Dedifferentiated amniotic fluid mesenchymal stem cell (primary cell): ENCODE measurements at regions not wholly inside any gene's neighbourhood (a gene's known extent, or its start where the extent isn't known, plus 50 kb on each side); places are given as distances from the start of the nearest gene placed in this dataset.

Source experiments
- DNase-seq: peaks from one replicate; pipeline ENCODE4 v3.0.0-alpha.2; 2016; ENCODE audit errors: extremely low spot score

DNA sequence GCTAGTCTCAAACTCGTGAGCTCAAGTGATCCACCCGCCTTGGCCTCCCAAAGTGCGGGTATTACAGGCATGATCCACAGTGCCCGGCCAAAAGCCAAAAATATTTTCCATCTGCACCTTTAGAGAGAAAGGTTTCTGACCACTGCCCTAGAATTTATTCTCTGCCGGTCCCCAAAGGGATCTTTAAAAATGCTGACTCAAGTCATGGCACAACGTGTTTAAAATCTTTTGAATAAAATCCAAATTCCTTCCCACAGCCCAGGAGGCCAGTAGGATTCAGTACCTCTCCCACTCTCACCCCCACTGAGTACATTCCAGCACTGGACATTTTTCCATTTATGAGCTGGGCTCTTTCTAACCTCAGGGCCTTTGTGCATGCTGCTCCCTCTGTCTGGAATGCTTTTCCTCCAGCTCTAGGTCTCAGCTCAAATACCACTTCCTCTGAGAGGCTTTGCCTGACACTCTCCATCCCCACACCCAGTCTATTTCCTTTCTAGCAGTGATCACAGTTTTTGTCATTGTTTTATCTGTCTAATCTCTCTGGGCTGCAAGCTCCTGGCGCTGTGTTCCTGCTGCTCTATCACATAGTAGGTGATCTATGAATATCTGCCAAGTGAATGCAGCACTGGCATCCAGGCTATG lies 502.9 kb downstream of the SHQ1 start:
- no peak for DNase-seq

DNA sequence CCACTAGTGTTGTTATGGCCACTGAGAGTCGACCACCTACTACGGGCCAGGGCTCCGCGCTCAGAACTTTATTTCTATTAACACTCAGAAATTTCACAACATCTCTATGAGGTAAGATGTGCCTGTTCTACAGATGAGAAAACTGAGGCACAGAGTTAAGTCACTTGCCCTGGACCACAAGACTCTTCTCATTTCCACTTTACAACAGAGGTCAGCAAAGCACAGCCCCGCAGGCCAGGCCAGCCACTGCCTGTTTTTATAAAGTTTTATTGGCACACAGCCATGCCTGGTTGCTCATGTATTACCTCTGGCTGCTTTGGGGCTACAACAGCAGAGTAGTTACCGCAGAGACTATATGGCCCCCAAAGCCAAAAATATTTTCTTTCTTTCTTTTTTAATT lies 503.6 kb downstream of the SHQ1 start:
- no peak for DNase-seq

DNA sequence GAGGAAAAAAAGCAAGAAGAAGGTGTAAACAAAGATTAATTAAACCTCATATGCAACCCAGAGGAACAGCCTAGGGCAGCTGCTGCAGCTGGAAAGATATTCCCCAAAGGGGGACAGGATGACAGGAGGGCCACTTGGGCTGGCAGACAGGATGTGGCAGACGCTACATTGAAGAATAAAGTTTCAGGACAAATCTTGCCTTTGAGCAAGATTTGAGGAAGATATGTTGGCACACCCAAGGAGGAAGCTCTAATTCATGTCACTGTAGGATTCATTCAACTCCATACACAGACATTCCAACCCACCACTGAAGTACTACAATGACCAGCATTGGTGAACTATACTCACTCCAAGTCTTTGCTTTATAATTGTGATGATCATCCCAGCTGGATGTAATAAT lies 504.0 kb downstream of the SHQ1 start:
- DNase-seq: no peak

DNA sequence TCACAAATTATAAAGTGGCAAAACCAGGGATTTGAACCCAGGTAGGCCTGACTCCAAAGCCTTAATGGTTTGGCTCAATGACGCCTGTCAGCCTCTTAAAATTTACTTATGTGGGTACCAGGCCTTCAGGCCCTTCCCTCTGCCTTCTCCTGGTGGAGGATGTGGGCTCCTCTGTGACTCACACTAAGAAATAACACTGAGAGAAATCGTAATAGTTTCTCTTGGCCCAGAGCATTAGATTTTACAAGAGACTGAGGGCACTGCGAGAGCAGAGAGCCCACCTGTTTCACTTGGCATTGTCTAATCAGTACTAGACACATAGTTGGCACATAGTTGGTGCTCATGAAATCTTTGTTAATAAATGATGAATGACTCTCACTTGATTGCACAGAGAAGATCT lies 505.2 kb downstream of the SHQ1 start:
- no peak for DNase-seq

DNA sequence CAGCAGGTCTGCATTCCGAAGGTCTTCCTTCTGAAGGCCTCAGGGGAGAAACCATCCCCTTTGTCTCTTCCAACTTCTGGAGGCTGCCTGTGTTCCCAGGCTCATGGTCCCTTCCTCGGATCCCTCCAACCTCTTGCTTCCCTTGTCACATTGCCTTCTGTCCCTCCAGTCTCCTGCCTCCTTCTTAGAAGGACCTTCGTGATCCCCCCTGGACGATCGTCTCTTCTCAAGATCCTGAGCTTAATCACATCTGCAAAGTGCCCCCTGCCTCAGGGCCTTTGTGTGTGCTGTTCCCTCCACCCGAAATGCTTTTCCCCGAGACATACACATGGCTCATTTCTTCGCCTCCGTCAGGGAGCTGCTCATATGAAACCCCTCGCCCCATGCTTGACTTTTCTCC lies 505.8 kb downstream of the SHQ1 start:
- no peak for DNase-seq

DNA sequence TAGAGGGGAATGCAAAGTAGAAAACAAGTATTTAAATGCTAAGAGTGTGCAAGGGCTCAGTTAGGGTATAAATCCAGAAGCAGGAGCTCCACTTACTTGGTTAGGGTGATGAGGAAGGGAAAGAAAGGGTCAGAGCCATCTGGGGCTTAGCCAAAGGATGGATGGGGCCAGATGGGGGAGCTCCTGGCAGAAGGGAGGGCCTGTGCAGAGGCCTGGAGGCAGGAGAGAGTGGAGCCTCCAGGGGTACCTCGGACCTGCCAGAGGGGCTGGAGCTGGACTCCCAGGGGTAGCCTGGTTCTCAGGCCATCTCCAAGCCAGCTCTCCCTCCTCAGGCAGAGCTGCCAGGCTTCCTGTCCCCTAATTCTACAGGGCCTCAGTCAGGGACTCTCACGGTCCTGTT lies 506.3 kb downstream of the SHQ1 start:
- no peak for DNase-seq

DNA sequence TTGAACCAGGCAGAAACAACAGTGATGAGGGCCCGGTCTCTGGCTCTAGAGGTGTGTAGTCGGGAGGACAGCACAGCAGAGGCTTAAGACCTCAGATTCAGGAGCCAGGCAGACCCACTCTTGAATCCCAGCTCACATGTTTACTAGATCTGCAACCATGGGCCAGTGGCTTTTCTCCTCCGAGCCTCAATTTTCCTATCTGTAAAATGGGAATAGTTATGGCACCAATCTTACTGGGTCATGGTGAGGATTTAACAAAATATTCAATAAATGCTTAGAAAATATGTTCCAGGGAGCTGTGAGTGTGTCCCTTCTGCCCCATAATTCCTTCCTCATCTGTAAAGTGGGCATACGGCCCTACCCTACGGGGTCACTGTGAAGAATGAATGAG lies 506.9 kb downstream of the SHQ1 start:
- no peak for DNase-seq

DNA sequence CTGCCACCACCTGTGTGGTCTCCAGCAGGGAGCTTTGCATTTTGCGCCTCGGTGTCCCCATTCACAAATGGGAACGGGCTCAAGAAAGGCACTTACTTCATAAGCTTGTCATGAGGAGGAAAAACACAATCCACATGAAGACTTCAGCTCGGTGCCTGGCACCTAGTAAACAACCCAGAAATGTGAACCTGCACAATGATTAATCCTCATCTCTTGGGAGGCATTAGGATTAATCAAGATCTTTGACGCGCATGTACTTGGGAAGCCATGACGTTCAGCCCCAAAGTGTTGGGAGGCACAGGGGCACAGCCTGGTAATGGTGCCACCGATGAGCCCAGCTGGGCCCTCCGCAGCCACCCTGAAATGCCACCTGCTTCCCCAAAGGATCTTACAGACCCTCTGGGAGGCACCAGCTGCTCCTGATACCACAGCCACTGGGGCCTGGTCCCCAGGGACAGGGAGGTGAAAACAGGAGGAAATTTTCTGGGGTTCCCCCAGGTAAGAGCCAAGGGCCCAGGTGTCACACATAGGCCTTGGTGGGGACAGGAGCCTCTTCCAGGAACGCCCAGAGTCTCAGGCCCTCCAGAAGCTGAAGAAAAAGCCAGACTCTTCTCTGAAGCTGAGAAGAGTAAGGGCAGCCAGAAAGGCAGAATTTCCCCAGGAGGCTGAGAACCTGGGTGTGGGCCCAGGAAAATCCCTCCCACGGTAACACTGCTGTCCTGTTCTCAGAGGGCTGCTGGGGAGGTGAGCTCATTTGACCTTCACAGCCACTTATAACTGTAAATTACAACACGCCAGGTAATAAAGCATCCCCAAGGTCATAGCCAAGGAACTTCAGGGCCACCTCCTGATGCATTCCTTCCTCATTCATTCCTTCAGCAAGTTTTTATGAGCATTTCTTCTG lies 507.5 kb downstream of the SHQ1 start:
- DNase-seq: no peak

DNA sequence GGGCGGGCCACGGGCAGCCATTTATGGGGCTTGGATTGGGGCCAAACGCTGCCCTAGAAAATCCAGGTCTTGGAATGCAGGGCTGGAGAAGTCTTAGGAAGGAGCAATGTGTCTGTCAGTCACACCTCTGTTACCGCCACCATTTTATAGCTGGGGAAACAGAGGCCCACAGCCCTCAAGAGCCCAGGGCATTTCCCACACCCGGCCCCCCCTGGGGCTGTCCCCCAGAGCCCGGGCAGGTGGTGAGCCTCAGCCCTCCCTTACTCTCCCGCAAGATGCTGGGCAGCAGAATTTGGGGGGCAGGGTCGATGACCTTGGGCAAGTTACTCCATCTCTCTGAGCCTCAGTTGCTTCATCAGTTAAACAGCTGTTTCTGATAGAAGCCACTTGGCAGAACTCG lies 508.2 kb downstream of the SHQ1 start:
- no peak for DNase-seq

DNA sequence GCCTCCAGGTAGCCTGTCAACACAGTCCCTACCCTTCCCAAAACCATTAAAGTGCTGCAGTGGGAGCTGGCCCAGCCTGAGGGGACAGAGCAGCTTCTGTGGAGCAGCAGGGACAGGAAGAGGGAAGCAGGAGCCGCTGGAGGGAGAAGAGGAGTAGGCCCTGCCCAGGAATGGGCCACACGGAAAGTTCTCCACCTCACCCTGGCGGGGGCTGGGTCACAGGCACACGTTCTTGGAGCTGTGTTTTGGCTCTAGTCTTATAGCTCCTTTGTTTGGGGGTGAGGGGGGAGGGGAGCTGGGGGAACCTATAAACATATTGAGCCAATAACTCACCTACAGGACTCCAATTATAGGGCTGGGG lies 508.6 kb downstream of the SHQ1 start:
- no peak for DNase-seq

DNA sequence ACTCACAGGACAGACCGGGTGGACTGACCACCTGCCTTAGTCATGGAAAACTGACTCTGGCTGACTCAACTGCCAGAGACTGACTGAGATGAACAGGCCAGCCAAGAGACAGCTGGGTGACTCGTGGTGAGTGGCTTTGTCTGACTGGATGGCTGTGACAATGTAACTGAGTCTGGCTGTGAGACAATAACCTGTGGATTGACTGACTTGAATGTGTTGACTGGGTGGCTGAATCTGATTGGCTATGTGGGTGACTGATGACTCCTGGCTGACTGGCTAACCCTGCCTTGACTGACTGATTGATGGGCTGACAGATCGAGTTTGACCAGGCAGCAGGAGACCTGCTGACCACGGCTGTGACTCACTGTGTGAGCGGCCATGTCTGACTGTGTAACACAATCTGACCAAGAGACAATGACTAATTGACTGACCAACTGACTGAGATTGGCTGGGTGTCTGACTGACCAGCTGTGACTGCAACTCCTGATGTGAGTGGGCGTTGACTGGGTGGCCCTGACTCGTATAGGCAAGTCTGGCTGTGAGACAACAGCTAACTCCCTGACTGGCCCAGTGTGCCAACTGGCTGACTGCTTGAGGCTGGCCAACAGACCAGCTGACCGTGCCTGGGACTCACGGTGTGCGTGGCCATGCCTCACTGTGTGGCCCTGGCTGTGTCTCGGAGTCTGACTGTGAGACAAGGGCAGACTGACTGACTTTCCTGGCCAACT lies 509.1 kb downstream of the SHQ1 start:
- peak; percentile 78 for DNase-seq

DNA sequence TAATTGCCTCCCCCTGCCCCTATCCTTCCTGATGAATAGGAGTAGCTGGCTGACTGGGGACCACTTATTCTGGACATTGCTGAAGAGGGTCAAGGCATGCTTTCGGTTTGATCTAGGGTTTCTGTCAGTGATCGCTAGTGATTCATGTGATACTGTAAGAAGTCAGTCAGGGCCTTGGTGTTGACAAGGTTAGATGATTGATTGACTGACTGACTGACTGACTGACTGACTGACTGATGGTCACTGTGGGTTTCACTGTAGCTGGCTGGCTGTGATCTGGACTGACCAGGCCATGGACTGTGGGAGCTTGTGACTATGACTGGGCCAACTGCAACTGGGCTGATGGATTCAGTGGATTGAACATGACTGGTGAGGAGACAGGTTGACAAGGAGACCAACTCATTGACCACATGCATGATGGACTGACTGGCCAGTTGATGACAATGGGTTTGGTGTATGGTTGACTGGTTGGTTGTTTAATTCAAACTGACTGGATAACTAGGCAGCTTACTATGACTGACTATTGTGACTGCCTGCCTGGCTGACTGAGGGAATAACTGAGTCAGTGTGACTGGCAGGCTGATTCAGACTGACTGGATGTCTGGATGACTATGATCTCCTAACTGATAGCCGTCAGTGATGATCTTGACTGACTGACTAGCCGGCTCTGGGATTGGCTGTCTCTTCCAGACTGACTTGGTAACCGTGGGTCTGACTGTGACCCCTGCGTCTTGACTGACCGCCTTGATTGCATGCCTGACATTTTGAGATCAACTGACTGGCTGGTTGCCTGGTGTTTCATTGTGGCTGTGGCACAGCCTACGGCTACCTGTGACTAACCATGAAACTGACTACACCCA lies 509.9 kb downstream of the SHQ1 start:
- DNase-seq: no peak

DNA sequence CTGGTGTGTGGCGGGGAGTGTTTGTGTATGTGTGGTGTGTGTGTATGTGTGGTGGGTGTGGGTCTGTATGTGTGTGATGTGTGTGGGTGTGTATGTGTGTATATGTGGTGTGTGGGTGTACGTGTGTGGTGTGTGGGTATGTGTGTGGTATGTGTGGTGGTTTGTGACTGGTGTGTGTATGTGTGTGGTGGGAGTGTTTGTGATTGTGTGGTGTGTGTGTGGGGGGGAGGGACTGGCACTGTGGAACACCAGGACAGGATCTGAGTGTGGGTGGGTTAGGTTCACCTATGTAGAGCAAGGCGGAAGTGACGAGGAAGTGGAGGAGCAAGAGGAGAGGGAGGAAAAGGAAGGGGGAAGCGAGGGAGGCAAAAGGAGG lies 510.8 kb downstream of the SHQ1 start:
- DNase-seq: no peak

DNA sequence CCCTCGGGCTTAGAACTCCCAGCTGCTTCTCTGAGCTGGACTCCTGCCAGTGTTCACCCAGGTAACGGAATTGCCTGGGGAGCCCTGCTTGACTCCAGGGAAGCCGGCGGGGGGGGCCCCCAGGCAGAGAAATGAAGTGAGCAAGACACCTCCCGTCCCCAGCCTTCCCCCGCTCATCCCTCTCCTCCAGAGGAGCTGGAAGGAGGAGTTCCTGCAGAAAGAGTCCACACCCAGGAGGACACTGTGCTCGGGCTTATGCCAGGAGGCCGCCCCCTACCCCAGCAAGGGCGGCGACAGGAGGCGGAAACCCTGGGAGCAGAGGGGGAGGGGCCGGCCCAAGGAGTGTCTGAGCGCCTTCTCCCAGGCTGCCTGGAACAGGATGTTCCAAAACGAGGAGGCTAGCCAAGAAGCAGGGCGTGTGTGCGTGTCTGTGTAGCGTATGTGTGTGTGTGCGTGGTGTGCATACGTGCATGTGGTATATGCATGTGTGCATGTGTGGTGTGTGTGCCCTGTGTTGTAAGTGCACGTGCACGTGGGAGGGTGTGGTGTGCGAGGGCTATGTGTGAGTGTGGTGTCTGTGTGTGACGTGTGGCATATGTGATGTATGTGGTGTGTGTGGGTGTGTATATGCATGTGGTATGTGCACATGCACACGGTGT lies 511.3 kb downstream of the SHQ1 start:
- DNase-seq: no peak

DNA sequence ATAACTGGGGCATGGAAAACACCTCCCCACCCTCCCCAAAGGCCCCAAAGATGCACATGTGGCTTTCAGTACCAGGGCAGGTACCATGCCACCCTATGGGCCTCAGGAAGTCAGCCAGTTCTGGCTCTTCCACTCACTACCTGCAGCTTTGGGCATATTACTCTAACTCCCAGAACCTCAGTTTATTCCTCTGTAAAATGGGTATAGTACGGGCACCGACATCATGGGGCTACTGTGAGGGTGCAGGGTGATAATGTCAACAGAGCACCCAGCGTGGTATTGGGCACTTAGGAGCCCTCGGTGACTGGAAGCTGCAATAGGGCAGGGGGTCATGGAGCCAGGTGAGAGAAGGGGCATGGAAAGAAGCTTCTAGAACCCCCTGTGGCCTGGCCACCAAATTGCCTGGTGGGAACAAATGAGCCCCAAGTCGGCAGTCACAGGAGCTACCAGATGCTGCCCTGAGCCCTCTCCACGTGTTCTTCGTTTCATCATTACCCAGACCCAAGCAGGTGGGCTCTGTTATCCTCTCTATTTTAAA lies 512.1 kb downstream of the SHQ1 start:
- no peak for DNase-seq

DNA sequence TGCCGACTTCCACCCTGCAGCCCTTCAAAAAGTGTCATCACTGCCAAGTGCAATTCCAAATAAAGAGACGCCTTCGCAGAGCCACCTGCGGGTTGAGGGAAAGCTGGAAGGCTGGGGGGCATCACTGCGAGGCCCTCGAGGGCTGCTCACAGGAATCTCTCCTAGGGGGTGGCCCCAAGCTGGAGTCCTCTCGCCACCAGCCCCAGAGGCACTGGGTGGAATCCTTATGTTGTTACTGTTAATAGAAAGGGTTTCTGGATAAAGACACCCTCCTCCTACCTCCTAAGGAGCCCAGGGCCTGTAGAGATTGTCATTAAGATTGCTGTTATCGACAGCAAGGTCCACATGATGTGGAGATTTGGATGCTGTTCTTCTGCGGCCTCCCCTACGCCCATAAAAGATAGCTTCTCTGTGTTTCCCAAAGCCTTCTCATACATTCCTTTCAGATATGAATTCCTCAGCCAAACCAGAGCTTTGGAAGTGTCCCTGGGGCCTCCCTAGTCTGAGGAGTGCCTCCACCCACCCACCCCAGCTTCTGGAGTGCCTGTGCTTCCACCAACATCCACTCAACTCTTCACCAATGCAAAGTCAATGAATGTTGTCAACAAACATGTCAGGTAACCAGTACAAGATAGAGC lies 512.7 kb downstream of the SHQ1 start:
- DNase-seq: no peak

DNA sequence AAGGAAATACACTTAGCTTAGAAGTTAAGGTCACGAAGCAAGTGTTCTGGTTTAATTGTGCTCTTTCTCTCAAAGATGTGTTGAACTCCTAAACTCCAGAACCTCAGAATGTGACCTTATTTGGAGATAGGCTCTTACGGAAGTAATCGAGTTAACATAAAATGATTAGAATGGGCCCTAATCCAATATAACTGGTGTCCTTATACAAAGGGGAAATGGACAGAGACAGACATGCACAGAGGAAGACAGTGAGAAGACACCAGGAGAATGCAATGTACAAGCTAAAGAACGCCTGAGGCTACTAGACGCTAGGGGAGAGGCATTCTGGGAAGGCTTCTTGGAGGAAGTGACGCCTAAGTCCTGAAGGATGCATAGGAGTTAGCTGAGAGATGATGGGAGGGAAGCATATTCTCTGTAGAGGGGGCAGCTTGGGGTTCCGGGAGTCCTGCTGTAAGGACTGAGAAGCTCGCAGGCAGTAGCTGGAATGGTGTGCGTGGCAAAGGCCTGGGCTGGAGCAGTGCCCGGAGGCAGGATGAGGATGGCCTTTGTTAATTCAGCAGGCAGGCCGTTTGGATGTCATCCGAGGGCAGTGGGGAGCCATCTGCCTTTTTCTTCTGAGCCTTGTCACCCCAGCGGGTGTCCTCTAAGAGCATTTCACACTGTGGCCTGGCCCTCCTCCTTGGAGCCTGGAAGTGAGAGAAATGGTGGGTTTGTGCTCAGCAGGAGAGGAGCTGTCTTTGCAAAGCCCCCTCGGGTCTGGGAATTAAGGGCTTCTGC lies 513.4 kb downstream of the SHQ1 start:
- DNase-seq: no peak

DNA sequence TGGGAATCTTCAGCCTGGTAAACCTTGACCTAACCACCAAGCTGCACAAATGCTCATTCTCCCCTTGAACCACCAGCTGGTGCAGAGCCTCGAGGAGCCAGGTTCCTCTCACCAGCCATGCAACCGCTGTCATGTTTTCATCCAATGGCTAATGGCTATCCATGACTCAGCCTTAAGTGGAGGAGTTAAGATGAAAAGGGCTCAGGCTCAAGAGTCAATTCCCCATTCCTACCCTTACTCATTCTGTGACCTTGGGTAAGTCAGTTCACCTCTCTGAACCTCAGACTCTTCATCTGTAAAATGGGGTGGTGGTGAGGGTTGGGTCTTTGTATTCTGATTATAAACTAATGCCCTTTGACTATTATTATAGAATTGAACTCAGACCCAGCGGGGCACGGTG lies 515.6 kb downstream of the SHQ1 start:
- no peak for DNase-seq

DNA sequence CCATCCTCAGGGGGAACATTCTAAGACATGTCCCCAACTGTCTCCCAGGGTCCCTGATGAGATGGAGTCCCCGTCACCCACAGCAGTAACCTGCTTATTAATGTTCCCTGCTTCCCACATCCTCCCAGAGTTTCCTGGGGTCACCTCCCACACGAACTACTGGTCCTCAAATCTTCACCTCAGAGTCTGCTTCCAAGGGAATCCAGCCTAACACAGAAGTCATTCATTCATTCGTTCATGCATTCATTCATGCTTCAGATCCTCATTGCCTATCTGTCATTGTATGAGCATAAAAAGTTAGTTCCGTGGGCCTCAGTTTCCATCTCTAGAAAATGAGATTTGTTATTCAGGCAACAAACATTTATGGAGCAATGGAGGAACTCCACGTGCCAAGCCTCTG lies 516.2 kb downstream of the SHQ1 start:
- no peak for DNase-seq

DNA sequence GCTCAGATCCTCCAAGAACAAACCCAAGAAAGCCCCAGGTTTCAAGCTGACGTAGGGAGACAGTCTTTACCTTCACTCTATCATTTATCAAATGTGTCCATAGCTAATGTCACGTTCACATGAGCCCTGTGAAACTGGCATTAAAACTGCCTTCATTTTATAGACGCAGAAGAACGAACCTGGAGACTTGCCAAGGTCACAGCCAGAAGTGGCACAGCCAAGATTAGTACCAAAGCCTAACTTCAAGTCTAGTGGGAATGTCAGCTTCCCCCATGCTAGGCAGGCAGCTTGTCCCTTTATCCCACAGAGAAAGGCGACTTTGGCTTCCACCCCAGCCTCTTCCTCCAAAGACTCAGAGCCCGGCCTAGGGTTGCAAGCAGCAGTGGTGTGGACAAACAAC lies 517.2 kb downstream of the SHQ1 start:
- DNase-seq: no peak
